C1 segment of cervical spinal cord (tissue), 14 donors: ENCODE measurements at regions not wholly inside any gene's neighbourhood (a gene's known extent, or its start where the extent isn't known, plus 50 kb on each side); places are given as distances from the start of the nearest gene placed in this dataset.
A peak's percentile ranks its signal among the peaks of the same experiment; 100 is the strongest.

Experiments
- DNase-seq, 14 donors: peaks; one replicate each; lab custom pipeline; 2025; lab: John Stamatoyannopoulos, UW

- DNase-seq, result no peak
Observed at GRCh38 chr6:104423691-104424090, 436.0 kb downstream of the HACE1 start.

GRCh38 chr6:104421650-104422049 is 438.1 kb downstream of the HACE1 start:
- no peak for DNase-seq

GRCh38 chr6:104418839-104419238 is 440.9 kb downstream of the HACE1 start:
- no peak for DNase-seq

GRCh38 chr6:104418125-104418524 is 441.6 kb downstream of the HACE1 start:
- no peak for DNase-seq

GRCh38 chr6:104414723-104415122 is 445.0 kb downstream of the HACE1 start:
- DNase-seq, result no peak

DNA sequence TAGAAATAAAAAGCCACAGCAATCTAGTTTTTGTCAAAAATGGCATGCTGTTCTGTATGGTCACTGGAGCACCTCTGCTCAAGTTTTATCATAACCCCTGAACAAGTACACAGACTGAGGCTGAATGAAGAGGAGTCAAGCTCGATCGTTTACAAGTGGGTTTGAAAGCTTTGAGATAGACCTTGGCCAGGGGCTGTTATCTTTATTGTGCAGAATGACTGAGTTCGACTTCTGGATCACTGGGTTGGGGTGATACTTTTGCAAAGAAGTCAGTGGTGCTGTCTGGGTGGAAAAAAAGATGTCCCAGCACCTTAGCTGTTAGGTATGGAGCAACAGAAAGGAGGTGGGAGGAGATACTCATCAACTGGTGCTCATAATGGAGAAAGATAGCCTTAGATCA is 446.0 kb downstream of the HACE1 start:
- DNase-seq, result no peak

DNA sequence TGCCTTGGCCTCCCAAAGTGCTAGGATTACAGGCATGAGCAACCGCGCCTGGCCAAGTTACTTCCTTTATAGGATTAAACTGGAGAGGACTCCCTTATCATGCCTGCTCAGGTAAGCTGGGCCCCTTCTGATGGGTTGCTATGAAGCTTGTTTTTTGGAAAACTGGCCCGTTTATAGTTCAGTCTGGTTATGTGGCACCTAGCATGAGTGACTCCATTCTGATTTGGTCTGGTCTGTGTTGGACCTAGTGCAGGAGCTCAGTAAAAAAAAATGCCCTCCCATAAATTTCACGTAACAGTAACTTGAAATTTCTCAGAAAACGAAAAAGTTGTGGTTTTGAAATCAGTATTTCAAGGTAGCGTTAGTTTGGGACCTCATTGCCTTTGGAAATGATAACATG is 448.4 kb downstream of the HACE1 start:
- no peak for DNase-seq

DNA sequence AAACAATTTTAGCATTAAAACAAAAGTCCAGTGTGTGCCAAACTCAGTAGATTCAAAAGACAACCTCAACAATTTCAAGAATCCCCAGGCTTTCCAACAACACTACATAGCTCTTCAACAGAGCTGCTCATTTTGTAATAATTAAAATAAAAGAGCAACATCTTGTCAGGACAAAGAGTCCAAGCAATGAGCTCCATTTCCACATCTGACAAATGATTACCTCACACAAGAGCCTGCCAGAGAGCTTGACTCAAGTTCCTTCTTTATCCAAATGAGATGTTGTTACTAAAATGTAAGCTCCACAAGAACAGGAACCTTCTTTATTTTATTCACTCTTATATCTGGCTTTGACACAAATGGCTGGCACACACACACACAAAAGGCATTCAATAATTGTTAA is 449.8 kb downstream of the HACE1 start:
- no peak for DNase-seq

- DNase-seq, result no peak
Observed at GRCh38 chr6:104407957-104408356, 451.8 kb downstream of the HACE1 start.

DNA sequence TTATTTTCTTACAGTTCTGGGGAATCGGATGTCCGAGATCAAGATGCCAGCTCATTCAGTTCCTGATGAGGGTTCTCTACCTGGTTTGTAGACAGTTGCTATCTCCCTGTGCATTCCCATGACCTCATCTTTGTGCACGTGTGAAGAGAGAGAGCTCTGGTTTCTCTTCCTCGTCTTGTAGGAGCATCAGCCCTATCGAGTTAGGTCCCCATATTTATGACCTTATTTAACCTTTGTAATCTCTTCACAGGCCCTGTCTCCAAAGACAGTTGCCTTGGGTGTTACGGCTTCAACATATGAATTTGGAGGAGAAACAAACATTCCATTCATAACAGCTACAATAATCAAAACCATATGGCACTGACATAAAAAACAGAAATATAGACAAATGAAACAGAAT is 455.3 kb downstream of the HACE1 start:
- no peak for DNase-seq

DNA sequence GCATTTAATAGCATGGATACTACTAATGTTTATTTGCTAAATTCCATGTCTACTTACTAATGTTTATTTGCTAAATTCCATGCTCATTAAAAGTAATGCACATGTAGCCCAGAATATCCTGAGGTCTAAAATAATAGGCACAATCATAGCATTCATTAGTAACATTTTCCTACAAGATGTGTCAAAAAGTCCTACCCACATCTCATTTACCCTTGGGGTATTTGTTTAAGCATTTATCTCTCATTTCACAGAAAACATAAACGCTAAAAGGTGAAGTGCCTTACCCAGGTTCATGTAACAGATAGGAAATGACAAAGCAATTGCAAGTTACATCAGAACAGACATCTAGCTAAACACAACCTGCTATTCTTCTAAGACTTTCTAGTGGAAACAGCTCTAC is 457.1 kb downstream of the HACE1 start:
- DNase-seq, result no peak

DNA sequence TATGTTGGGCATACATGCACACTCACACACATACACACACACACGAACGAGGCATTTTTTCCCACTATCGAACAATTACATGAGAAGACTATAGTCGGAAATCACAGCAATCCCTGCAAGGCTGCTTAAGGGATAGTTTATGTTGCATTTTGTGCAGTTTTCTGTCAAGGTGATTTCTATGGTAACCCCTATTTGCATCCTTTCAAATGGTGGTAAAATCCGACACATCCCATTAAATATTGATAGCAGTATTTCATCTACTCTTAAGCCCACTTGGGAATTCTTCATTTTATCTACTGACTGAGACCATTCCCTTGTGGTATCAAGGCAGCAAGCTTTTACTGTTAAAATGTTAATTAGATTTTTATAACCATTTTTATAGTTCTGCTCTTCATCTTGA is 457.8 kb downstream of the HACE1 start:
- no peak for DNase-seq

DNA sequence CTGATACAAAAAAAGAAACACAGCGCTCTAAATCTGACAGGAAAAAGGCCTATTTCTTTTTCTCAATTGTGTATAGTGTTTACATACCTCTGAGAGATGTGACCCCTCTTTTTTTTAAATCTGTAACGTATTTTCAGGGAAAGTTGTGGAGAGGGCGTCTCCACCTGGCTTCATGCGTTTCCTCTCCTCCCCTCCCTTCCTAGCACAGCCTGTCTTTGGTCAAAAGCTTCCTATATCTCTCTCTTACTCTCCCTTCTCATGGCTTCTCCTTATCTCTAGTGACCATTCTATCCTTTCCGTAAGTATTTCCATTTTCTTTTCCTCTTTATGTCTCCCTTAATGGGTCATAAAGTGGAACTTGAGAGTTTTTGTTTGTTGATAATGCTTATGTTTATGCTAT is 458.9 kb downstream of the HACE1 start:
- no peak for DNase-seq

DNA sequence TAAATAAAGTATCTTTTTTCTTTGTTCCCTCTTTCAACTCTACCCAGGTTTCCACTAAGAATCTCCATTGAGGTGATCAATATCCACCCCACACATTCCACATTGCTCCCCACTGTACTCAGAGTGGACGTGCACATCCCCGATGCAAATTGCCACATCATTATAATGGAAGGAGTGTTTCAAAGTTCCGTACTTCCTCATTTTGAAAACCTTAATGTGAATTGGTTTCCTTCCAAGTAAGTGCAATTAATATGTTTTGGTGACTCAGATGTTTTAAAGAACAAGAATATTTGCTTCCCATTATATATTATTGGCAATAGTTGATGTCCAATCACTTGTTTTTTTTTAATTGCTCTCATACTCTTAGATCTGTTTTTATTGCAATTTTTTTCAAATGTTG is 463.6 kb downstream of the HACE1 start:
- DNase-seq, result no peak

- DNase-seq, result no peak
Observed at GRCh38 chr6:104381907-104382306, 477.8 kb downstream of the HACE1 start.

DNA sequence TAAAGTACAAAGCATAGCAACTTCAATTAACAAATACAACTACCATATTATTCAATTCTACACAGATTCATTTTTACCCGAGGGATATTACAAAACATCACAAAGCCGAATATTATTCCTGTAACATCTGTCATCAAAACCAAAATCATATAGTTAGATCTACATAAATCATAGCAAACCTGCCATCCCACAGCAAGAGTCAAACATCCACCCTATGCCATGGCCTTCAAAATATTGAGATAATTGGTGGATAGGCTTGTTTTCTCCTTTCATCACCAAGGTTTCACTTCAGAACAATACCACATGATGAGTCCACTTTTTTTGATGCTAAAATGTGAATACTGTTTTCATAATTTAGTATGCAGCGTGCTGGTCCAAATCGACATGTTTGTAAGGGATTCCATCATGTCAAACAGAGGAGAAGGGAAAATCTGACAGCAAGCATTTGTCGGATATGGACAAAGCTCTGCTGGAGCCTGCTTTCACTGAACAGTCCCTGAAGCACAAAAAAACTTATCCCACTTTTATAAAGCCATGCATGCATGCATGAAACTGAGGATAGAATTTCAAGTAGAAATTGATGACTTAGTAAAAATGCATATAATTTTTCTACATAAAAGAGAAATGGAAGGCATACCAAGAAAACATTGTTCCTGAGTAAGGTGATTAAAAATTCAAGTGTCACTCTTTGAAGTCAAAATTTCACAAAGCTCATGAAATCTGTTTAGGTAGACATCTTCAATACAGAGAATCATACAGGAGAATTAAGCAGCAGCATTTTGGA is 494.1 kb downstream of the HACE1 start:
- DNase-seq, result no peak

DNA sequence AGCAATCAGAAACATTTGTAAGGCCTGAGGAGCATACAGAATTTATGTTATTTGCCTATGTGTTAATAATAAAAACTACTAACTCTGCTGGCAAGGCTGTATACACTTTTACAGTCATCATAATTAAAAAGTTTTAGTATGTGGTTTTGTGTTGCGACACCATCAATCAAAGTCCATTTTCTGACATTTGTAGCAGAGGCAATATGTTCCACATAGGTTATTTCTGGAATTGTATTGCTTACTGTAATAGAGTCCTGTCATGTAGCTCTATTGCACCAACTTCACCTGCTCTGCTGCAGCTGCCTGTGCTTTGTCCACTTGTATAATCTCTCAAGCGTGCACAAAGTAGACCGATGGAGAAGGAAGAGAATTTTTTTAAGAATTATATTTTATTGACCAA is 501.8 kb downstream of the HACE1 start:
- DNase-seq, result no peak

DNA sequence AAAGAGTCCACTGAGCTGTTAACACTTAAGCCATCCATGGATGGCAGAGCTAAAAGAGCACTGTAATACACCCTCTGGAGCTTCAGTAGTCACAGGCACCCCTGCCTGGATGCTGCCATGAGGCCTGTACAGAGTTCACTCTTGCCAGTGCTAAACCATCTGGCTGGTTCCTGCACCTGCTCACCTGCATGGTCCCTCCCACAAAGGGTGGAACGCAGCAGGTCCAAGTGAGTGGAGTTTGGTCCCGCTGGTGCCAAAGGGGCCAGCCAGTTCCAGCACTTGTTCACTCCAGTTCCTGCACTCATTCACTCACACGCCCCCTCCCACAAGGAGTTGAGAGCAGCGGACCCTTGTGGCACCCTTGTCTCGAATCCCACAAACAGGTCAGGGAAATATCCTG is 503.5 kb downstream of the HACE1 start:
- no peak for DNase-seq

DNA sequence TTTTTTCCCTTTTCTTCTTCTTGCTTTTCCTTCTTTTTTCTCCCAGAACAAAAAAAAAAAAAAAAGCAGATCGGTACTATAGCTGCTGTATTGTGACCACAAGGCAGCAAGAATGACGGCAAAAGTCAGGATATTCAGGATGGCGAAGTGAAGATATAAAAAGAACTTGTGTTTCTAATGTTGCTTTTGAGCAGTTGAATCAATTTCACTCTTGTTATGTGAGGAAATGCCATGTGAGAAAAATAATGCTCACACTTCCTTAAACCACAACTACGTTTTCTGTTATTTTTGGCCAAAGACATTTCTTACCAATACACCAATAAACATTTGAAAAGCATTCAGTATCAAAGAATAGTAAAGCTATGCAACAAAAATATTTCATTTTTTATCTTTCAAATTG is 510.5 kb downstream of the HACE1 start:
- no peak for DNase-seq

- DNase-seq, result no peak
Observed at GRCh38 chr6:104344223-104344622, 515.5 kb downstream of the HACE1 start.

DNA sequence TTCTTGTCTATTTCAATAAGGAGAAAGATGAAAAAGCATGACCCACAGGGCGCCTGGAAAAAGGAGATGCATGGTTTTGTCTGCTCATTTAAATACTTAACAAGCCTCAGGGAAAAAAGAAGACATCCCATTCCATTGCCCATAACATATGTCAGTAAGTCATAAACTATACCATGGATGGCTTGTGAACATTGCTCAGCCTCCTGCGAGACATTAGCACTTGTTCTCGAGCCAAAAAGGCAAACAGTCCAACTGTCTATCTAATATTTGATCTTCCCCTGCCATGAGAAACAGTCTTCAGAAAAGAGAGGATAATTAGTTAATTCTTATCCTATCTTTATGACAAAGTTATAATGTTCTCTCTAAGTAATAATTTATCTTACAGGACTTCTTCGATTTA is 527.4 kb downstream of the HACE1 start:
- peak in 1 of 14 donors; percentile 13 for DNase-seq

DNA sequence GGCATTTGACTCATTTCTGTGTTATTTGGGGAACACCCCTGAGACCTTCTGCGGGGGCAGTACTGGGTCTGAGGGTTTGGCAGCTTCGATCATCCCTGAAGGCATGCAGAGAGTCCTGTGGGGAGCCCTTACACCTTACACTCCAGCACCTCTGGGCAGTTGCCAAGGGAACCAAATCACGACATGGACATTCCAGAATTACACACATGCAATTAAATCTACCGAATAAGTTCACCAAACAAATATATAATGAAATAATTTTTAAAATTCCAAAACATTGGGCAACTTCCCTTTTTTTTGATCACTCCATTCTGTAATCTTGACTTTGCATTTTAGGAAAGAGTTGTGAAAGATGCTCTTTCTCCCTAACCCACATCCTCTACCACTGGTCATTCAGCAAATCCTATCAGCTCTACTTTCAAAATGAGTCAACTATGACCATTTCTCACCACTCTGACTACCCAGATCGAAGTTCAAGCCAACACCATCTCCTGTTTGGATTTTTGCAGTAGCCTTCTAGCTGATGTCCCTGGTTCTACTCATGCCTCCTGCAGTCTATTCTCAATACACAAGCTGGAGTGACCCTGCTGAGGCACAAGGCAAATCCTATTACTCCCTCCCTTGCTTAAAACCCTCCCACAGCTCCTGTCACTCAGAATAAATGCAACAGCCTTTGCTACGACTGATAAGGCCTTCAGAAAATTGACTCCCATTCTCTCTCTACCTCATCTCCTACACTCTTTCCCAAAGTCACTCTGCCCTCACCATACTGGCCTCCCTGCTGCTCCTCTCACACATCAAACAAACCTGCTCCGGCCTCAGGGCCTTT is 533.3 kb downstream of the HACE1 start:
- DNase-seq, result no peak
